ENCODE measurements at regions not wholly inside any gene's neighbourhood (a gene's known extent, or its start where the extent isn't known, plus 50 kb on each side); places are given as distances from the start of the nearest gene placed in this dataset.

DNA sequence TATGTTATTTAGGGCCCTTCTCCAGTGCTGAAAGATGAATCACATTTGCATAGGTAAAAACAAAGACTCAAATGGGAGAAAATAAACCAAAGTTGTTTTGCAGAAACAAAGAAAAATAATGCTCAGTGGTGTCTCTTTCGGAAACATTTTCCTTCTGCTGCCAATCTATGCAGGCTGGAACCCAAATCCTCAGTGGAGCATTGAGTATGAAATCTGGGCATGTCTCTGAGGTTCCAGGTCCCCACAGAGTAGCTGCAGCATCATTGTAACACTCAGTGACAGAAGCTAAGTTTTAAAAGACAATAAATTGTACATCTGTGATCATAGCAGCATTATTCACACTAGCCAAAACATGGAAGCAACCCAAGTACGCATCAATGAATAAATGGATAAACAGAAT lies 303.6 kb downstream of the FBXW7 start:
- TF ChIP-seq POLR2AphosphoS5 (IDR thresholded peaks at IDR 0.05) (no peak), EP300 (IDR thresholded peaks at IDR 0.05) (no peak), POLR2A (IDR thresholded peaks at IDR 0.05) (no peak)
- TF ChIP-seq, protein P1, sequence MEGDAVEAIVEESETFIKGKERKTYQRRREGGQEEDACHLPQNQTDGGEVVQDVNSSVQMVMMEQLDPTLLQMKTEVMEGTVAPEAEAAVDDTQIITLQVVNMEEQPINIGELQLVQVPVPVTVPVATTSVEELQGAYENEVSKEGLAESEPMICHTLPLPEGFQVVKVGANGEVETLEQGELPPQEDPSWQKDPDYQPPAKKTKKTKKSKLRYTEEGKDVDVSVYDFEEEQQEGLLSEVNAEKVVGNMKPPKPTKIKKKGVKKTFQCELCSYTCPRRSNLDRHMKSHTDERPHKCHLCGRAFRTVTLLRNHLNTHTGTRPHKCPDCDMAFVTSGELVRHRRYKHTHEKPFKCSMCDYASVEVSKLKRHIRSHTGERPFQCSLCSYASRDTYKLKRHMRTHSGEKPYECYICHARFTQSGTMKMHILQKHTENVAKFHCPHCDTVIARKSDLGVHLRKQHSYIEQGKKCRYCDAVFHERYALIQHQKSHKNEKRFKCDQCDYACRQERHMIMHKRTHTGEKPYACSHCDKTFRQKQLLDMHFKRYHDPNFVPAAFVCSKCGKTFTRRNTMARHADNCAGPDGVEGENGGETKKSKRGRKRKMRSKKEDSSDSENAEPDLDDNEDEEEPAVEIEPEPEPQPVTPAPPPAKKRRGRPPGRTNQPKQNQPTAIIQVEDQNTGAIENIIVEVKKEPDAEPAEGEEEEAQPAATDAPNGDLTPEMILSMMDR (IDR thresholded peaks at IDR 0.05), result no peak

Data from upper lobe of left lung (tissue), 4 donors.